Erythroblast (primary cell): ENCODE measurements at regions not wholly inside any gene's neighbourhood (a gene's known extent, or its start where the extent isn't known, plus 50 kb on each side); places are given as distances from the start of the nearest gene placed in this dataset.

ENCODE experiments used
- GATA1 ChIP-seq: IDR thresholded peaks from 2 replicates; pipeline ENCODE4 v1.6.1; 2011; ENCODE audit warnings: low read depth, mild to moderate bottlenecking, control low read depth, low read length, moderate library complexity
- POLR2A ChIP-seq: IDR thresholded peaks from 2 replicates; pipeline ENCODE4 v1.6.1; 2011; ENCODE audit warnings: mild to moderate bottlenecking, low read length

- TF ChIP-seq POLR2A (no peak), GATA1 (no peak)
Measured at GRCh38 chr10:111146025-111146640, 69.3 kb downstream of the ADRA2A start.
